ENCODE measurements at regions not wholly inside any gene's neighbourhood (a gene's known extent, or its start where the extent isn't known, plus 50 kb on each side); places are given as distances from the start of the nearest gene placed in this dataset.

- Histone ChIP-seq H3K27me3 (no peaks in the 10 kb centered on the region), H3K27ac (no peak overlapping the region), H3K9ac (ENCODE audit: low read depth in 2 of 2, low read length in 2 of 2) (no peak overlapping the region)
Measured at GRCh38 chr12:25041006-25041741, 92.3 kb upstream of the BCAT1 start.

DNA sequence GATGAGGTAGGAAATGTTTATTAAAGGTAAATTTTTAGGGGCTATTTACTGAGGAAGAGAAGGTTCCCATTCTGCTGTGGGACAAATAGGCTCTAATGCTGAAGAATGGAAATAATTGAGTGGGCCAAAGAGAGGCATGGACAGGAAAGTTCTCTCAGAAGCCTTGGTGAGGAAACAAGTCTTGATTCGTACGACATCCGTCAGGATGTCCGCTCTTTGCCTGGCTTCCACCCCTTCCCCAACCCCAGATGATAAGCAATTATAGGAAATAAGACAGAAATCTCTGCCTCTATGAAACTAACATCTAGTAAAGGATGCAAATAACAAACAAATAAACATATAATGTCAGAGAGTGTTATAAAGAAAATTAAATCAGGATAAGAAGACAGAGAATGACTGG is 91.7 kb upstream of the BCAT1 start:
- no peaks in the 10 kb centered on the region for H3K36me3 ChIP-seq
- no peak overlapping the region for H3K4me3 ChIP-seq
- no peak overlapping the region for H3K27ac ChIP-seq
- no peak for TF ChIP-seq CTCF (IDR thresholded peaks at IDR 0.05)
- no peak overlapping the region for H3K9ac ChIP-seq (ENCODE audit: low read depth in 2 of 2, low read length in 2 of 2)
- H3K9me3 ChIP-seq = no peaks in the 10 kb centered on the region
- intact Hi-C loops (cut with DNase I) = no loop called here
- no peaks in the 10 kb centered on the region for H3K27me3 ChIP-seq
- DNase-seq = no peak
- no peaks in the 10 kb centered on the region for H3K4me1 ChIP-seq

More at GRCh38 chr12:25041006-25041741, 92.3 kb upstream of the BCAT1 start:
- Histone ChIP-seq H3K4me1 (no peaks in the 10 kb centered on the region), H3K9me3 (no peaks in the 10 kb centered on the region), H3K36me3 (no peaks in the 10 kb centered on the region), H3K4me3 (no peak overlapping the region)
- no peak for TF ChIP-seq CTCF (IDR thresholded peaks at IDR 0.05)
- DNase-seq = no peak
- intact Hi-C loops (cut with DNase I) = no loop called here

DNA sequence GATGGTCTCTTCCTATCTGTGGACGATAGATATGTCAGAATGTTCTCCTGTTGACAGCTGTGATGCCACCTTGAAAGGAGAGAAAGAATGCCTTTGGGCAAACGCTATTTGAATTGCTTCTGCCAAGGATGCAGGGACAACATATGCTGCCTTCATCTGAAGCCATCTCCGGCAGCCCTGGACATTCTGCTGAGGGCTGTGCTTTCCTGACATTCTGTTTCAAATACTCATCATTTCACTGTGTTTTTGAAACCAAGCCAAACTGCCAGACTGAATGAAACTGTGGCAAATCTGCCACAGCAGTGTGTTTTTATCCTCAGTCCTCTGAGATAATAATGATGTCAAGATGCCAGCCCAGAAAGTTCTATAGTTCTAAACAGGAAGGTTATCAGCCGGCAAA is 85.8 kb upstream of the BCAT1 start:
- no peak for TF ChIP-seq CTCF (IDR thresholded peaks at IDR 0.05)
- H3K9ac ChIP-seq (ENCODE audit: low read depth in 2 of 2, low read length in 2 of 2) = no peak overlapping the region
- H3K4me1 ChIP-seq = no peaks in the 10 kb centered on the region
- no peak for DNase-seq
- H3K4me3 ChIP-seq = no peak overlapping the region
- H3K9me3 ChIP-seq = no peaks in the 10 kb centered on the region
- no peak overlapping the region for H3K27ac ChIP-seq
- H3K27me3 ChIP-seq = no peaks in the 10 kb centered on the region
- H3K36me3 ChIP-seq = no peaks in the 10 kb centered on the region
- intact Hi-C loops (cut with DNase I) = no loop called here

DNA sequence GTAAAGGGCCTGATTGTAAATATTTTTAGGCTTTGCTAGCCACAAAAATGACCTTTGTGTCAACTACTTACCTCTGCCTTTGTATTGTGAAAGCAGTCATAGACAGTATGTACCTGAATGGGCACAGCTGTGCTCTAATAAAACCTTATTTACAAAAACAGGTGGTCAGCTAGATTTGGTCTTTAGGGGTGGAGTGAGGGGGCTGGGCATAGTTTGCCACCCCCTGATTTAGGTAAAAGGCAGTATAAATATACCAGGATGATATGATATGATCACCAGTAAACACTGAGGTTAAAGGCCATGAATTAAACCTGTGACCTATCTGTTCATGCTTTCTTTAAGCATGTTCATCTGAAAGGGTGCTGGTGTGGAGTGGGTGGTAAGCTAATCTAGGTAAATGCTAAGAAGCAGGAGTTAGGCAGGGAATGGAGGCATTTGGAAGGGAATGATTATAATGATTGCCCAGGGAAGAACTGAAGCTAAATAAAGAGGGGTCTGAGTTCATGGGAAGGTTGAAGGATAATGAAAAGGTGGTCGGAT is 77.1 kb upstream of the BCAT1 start:
- no peaks in the 10 kb centered on the region for H3K4me1 ChIP-seq
- no peak for TF ChIP-seq CTCF (IDR thresholded peaks at IDR 0.05)
- DNase-seq = no peak
- no peak overlapping the region for H3K4me3 ChIP-seq
- no peaks in the 10 kb centered on the region for H3K36me3 ChIP-seq
- H3K9me3 ChIP-seq = no peaks in the 10 kb centered on the region
- intact Hi-C loops (cut with DNase I) = no loop called here
- no peak overlapping the region for H3K9ac ChIP-seq (ENCODE audit: low read depth in 2 of 2, low read length in 2 of 2)
- no peak overlapping the region for H3K27ac ChIP-seq
- no peaks in the 10 kb centered on the region for H3K27me3 ChIP-seq

DNA sequence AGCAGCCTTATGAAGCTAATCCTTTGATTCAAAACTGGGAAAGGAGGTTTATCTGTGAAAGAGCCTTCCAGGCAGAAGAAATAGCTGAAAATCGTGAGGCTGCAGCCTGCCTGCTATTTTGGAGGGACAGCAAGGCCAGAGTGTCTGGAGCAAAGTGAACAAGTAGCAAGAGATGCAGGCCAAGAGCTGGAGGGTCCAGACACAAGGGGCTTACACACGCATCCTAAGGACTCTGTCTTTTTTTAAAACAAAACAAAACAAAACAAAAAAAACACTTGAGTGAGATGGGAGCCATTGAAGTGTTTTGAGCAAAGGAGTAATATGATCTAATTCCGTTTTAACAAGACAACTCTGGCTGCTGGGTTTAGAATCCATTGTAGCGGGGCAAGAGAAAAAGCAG is 76.4 kb upstream of the BCAT1 start:
- Histone ChIP-seq H3K9me3 (no peaks in the 10 kb centered on the region), H3K27ac (no peak overlapping the region), H3K9ac (ENCODE audit: low read depth in 2 of 2, low read length in 2 of 2) (no peak overlapping the region), H3K27me3 (no peaks in the 10 kb centered on the region), H3K36me3 (no peaks in the 10 kb centered on the region), H3K4me3 (no peak overlapping the region), H3K4me1 (no peaks in the 10 kb centered on the region)
- intact Hi-C loops (cut with DNase I) = no loop called here
- no peak for DNase-seq
- no peak for TF ChIP-seq CTCF (IDR thresholded peaks at IDR 0.05)
